ENCODE measurements at regions not wholly inside any gene's neighbourhood (a gene's known extent, or its start where the extent isn't known, plus 50 kb on each side); places are given as distances from the start of the nearest gene placed in this dataset.
"Not testable (repeated sequence)": the region's sequence is repeated elsewhere in the genome, so short reads cannot be mapped to it uniquely, and the experiment has no call there.

DNA sequence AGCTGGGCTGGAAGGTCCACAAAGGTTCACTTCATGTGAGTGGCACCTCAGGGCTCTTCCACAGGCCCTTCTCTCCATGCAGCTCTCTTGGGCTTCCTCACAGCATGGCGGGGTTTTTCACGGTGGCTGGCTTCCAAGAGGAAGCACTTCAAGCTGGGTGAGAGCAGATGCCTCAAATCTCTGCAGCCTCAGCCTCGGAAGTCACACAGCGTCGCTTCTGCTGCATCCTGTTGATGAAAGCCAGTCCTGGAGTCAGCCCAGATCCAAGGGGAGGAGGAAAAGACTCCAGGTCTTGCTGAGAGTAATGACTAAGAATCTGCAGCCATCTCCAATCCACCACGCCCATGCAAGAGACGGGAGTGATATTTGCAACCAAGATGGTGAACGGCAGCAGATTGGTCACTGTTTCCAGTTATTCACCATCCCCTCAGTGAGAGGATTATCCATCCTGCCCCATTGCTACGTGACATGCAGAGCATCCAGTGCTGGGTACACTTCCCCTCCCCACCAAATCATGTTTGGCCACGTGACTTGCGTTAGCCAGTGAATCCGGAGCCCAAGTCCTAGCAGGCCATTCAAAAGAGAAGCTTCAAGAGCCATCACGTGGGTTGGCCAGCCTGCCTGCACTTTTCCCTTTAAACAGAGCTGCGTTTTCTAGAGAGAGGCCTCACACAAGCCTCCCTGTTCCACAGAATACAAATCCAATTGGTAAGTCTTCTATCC is 173.9 kb downstream of the C9orf50 start:
- H3K9me3 ChIP-seq (ENCODE audit: insufficient read depth, low read depth, low read length), result no peaks in the 10 kb centered on the region
- no peak overlapping the region for H3K27ac ChIP-seq (ENCODE audit: low read depth, low read length)
- 78% methylated on average over 14 of the region's 14 CpGs for WGBS
- no peaks in the 10 kb centered on the region for H3K36me3 ChIP-seq (ENCODE audit: insufficient read depth, low read length)
- no peaks in the 10 kb centered on the region for H3K4me1 ChIP-seq (ENCODE audit: insufficient read depth, low read length)
- no peak overlapping the region for H3K9ac ChIP-seq (ENCODE audit: low read depth, low read length)
- H3K4me3 ChIP-seq (ENCODE audit: low read length), result no peak overlapping the region
- H3K27me3 ChIP-seq (ENCODE audit: insufficient read depth, low read length), result peaks cover 8% of the 10 kb centered on the region

DNA sequence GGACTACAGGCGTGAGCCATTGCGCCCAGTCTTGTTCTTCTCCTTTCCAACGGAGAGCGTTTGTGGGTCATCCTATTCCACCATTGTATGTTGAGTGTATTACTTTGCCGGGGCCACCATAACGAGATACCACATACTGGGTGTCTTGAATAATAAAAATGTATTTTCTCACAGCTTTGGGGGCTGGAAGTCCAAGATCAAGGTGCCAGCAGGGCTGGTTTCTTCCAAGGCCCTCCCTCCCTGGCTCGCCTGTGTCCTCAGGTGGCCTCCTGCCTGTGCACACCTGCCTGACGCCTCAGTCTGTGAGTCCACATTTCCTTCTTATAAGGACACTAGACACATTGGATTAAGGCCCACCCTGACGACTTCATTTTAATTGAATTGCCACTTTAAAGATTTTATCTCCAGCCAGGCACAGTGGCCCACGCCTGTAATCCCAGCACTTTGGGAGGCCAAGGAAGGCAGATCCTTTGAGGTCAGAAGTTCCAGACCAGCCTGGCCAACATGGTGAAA is 175.1 kb downstream of the C9orf50 start:
- Histone ChIP-seq H3K27me3 (ENCODE audit: insufficient read depth, low read length) (peaks cover 11% of the 10 kb centered on the region), H3K4me1 (ENCODE audit: insufficient read depth, low read length) (no peaks in the 10 kb centered on the region), H3K36me3 (ENCODE audit: insufficient read depth, low read length) (no peaks in the 10 kb centered on the region), H3K27ac (ENCODE audit: low read depth, low read length) (no peak overlapping the region), H3K9ac (ENCODE audit: low read depth, low read length) (no peak overlapping the region), H3K4me3 (ENCODE audit: low read length) (no peak overlapping the region), H3K9me3 (ENCODE audit: insufficient read depth, low read depth, low read length) (no peaks in the 10 kb centered on the region)
- 97% methylated on average over 10 of the region's 10 CpGs for WGBS

DNA sequence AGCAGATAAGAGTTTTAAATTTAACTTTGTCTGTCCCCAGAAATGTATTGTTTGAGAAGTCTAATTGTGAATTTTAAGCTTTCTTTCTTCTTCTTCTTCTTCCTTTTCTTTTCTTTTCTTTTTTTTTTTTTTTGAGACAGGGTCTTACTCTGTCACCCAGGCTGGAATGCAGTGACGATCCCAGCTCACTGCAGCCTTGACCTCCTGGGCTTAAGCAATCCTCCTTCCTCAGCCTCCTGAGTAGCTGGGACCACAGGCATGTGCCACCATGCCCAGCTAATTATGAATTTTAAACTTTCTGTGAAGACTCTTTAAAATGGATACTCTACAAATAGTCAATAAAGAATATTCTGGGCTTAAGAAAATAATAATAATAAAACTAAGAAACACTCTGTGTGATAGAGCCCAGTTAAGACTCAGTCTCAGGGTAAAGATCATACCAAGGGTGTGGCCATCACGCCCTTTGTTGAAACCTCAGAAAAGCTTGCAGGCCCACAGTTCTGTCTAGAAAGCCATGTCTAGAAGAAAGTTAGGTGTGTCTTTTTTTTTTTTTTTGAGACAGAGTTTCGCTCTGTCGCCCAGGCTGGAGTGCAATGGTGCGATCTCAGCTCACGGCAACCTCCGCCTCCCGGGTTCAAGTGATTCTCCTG is 177.3 kb downstream of the C9orf50 start:
- H3K27me3 ChIP-seq (ENCODE audit: insufficient read depth, low read length), result peaks cover 29% of the 10 kb centered on the region
- H3K4me1 ChIP-seq (ENCODE audit: insufficient read depth, low read length); H3K27ac ChIP-seq (ENCODE audit: low read depth, low read length): not testable (repeated sequence)

DNA sequence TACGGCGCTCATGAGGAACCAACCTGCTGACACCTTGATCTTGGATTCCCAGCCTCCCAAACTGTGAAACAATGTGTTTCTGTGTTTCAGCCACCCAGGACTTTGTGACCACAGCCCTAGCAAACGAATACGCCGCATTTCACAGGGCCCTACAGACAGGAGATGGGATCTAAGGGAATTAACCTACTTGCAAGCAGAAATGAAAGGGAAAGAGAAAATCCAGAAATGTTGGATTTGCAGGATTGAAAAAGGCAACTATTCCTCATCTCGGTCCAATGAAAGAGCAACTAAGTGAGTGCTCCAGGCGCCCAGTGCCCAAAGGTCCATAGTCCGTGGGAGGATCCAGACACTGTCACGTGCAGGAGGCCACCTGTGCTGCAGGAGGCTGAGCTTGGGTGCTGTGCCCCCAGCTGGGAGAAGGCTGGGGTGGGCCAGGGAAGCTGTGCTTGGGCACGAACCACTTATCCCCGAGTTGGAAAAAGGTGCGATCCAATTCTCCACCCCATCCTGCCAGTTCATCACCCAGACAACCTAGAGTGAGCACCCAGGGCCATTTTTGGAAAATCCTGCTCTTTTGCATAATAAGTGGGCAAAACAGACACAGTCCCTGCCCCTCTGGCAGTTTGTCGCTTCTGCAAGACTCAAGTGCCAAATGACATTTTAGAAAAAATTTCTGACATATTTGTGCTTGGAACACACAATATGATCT is 177.9 kb downstream of the C9orf50 start:
- Histone ChIP-seq H3K36me3 (ENCODE audit: insufficient read depth, low read length) (no peaks in the 10 kb centered on the region), H3K4me1 (ENCODE audit: insufficient read depth, low read length) (peaks cover 2% of the 10 kb centered on the region; the same call in 1 of the 2 replicates), H3K9ac (ENCODE audit: low read depth, low read length) (no peak overlapping the region), H3K27ac (ENCODE audit: low read depth, low read length) (no peak overlapping the region), H3K27me3 (ENCODE audit: insufficient read depth, low read length) (peaks cover 36% of the 10 kb centered on the region), H3K4me3 (ENCODE audit: low read length) (no peak overlapping the region), H3K9me3 (ENCODE audit: insufficient read depth, low read depth, low read length) (no peaks in the 10 kb centered on the region; the same call in 1 of the 2 replicates)
- 73% methylated on average over 13 of the region's 13 CpGs for WGBS

More for the DNA sequence above, 177.3 kb downstream of the C9orf50 start:
- H3K4me3 ChIP-seq (ENCODE audit: low read length); H3K9me3 ChIP-seq (ENCODE audit: insufficient read depth, low read depth, low read length); H3K9ac ChIP-seq (ENCODE audit: low read depth, low read length); H3K36me3 ChIP-seq (ENCODE audit: insufficient read depth, low read length): not testable (repeated sequence)
- 94% methylated on average over 8 of the region's 8 CpGs for WGBS

DNA sequence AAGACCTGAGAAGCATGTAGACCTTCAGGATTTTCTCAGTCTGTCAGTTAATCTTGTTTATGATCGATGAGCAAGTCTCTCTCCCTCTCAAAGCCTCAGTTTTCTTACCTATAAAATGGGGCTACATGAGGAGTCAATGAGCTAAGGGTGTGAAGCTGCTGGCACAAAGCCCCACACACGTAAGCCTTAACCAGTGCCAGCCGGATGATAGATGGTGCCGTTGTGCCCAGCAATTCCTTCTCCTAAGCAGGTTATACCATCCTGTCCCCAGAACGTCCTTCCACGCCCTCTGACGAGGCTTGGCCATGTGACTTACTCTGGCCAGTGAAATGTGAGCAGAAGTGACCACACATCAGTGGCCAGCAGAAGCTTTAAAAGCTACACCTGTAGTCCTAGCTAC is 179.0 kb downstream of the C9orf50 start:
- H3K4me3 ChIP-seq (ENCODE audit: low read length), result no peak overlapping the region
- H3K4me1 ChIP-seq (ENCODE audit: insufficient read depth, low read length), result peaks cover 7% of the 10 kb centered on the region
- no peak overlapping the region for H3K9ac ChIP-seq (ENCODE audit: low read depth, low read length)
- H3K27me3 ChIP-seq (ENCODE audit: insufficient read depth, low read length), result peaks cover 47% of the 10 kb centered on the region
- no peaks in the 10 kb centered on the region for H3K36me3 ChIP-seq (ENCODE audit: insufficient read depth, low read length)
- H3K9me3 ChIP-seq (ENCODE audit: insufficient read depth, low read depth, low read length), result no peaks in the 10 kb centered on the region; the same call in 1 of the 2 replicates
- WGBS, result 86% methylated on average over 7 of the region's 7 CpGs
- no peak overlapping the region for H3K27ac ChIP-seq (ENCODE audit: low read depth, low read length)

DNA sequence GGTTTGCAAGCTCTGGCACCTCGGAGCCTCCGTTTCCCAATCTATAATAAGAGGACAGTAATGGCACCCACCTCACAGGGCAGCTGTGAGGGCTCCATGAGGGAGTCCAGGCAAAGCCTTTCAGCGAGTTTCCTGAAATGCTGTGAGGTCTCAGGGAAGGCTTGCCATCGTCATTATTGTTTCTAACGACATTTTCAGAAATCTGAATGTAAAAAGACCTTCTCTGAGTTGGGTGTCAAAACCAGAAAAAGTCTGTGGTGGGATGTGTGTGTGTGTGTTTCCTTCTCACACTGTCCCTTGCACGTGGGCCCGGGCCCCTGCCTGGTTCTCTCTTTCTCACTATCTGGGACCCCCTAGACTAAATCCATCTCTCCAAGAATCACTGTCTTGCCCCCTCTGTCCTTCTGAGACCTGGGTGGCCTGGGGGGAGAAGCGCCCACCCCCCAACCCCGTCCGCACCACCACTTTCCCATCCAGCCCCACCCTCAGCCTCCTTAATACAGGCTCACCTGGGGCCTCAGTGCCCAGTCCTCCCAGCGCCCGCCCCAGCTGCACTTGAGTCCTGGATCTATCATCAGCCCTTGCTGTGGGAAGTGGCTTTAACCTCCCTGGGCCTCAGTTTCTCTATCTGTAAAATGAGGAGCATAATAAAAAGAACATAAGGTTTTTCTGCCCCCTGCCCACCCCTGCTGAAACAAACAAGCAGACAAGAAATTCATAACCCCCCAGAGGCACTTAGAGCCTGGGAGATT is 180.3 kb downstream of the C9orf50 start:
- no peaks in the 10 kb centered on the region for H3K36me3 ChIP-seq (ENCODE audit: insufficient read depth, low read length)
- 76% methylated on average over 12 of the region's 12 CpGs for WGBS
- peaks cover 11% of the 10 kb centered on the region for H3K4me1 ChIP-seq (ENCODE audit: insufficient read depth, low read length)
- H3K9ac ChIP-seq (ENCODE audit: low read depth, low read length), result no peak overlapping the region
- H3K9me3 ChIP-seq (ENCODE audit: insufficient read depth, low read depth, low read length), result no peaks in the 10 kb centered on the region; the same call in 1 of the 2 replicates
- peaks cover 59% of the 10 kb centered on the region for H3K27me3 ChIP-seq (ENCODE audit: insufficient read depth, low read length)
- H3K4me3 ChIP-seq (ENCODE audit: low read length), result no peak overlapping the region
- H3K27ac ChIP-seq (ENCODE audit: low read depth, low read length), result no peak overlapping the region

DNA sequence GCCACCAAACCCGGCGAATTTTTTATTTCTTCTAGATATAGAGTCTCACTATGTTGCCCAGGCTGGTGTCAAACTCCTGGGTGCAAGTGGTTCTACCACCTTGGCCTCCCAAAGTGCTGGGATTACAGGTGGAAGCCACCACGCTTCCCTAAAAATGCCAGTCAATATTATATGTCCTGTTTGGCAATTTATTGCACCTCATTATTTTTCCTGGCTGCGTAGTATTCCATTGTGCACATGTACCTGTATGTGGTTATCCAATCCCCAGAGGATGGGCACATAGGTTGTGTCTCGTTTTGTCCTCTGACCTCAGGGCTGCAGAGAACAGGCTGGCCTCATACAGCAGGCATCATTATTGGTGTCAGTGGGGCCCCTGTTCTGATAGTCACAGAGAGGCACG is 181.7 kb downstream of the C9orf50 start:
- H3K27me3 ChIP-seq (ENCODE audit: insufficient read depth, low read length), result peaks cover 63% of the 10 kb centered on the region
- 80% methylated on average over 6 of the region's 6 CpGs for WGBS

DNA sequence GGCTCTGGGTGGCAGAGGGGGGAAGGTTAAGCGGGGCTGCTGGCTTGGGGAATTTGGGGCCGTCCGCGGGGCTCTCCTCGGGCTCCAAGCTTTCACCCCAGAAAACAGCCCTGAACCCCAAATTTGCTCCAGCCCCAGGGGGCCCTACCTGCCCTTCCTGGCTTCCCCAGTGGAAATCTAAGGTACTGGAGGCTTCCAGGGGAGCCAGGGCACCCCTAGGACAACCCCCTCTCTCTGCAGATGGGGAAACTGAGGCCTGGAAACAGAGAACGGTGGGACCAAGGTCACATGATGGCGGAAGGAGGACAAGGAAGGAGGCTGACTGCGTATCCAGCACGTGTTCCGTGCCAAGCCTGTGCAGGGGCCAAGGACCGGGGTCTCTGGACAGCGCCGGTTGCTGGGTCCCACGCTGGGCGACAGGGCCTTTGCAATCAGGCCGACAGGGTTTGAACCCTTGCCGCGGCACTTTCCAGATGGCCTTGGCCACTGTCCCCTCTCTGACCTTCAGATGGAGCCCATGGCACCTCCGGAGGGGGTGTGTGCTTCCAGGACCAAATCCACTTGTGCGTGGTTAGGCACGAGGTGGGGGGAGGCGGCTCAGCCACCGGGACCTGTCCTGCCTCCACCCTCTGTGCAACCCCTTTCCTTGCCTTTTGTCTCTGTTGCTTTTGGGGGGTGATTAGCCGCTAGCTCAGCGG is 183.1 kb downstream of the C9orf50 start:
- Histone ChIP-seq H3K9me3 (ENCODE audit: insufficient read depth, low read depth, low read length) (no peaks in the 10 kb centered on the region; the same call in 1 of the 2 replicates), H3K9ac (ENCODE audit: low read depth, low read length) (no peak overlapping the region), H3K27ac (ENCODE audit: low read depth, low read length) (no peak overlapping the region; the same call in 1 of the 2 replicates), H3K36me3 (ENCODE audit: insufficient read depth, low read length) (no peaks in the 10 kb centered on the region), H3K4me3 (ENCODE audit: low read length) (peak overlapping the region; percentile 37), H3K27me3 (ENCODE audit: insufficient read depth, low read length) (peaks cover 57% of the 10 kb centered on the region), H3K4me1 (ENCODE audit: insufficient read depth, low read length) (peaks cover 11% of the 10 kb centered on the region)
- 14% methylated on average over 25 of the region's 25 CpGs for WGBS

More for the DNA sequence above, 181.7 kb downstream of the C9orf50 start:
- H3K4me1 ChIP-seq (ENCODE audit: insufficient read depth, low read length), result peaks cover 11% of the 10 kb centered on the region
- no peak overlapping the region for H3K9ac ChIP-seq (ENCODE audit: low read depth, low read length)
- H3K4me3 ChIP-seq (ENCODE audit: low read length), result no peak overlapping the region
- no peaks in the 10 kb centered on the region for H3K36me3 ChIP-seq (ENCODE audit: insufficient read depth, low read length)
- H3K9me3 ChIP-seq (ENCODE audit: insufficient read depth, low read depth, low read length), result no peaks in the 10 kb centered on the region; the same call in 1 of the 2 replicates
- H3K27ac ChIP-seq (ENCODE audit: low read depth, low read length), result no peak overlapping the region

DNA sequence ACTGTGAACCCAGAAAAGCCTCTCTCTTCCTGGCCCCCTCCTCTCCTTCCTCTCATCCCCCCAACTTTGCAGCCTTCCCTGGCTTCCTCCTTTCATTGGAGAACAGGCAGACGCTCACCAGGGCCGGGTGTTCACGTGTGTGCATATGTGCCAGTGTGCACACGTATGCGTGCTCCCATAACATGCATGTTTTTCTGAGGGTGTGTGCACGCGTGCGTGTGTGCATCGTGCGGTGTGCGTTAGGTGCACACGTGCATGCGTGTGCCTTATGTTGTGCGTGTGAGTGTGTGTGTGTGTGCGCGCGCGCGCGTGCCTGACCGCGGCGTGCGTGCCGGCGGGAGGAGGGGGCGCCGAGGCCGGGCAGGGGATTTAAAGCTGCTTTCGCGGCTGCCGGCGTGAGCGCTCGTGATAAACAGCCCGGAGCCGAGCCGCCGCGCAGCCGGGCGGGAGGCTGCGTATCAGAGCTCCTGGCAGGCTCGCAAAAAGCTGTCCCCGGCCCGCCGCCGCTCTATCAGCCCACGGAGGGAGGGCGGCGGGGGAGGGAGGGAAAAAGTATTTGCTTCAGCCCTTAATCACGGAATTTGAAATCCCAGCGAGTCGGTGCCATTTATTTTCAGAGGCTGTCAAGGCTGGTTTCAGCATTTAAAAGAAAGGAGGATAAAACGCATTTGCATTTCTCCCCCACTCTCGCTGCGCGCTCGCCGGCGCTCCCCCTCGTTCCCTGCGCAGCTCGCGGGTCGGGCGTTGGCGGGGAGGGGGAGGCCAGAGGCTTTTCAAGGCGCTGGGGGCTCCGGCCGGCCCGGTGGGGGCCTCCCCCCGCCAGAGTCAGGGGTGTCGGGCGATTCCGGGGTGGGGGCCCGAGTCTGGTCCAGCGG is 183.9 kb downstream of the C9orf50 start:
- Histone ChIP-seq H3K36me3 (ENCODE audit: insufficient read depth, low read length) (no peaks in the 10 kb centered on the region), H3K4me3 (ENCODE audit: low read length) (peak overlapping the region; percentile 37), H3K27me3 (ENCODE audit: insufficient read depth, low read length) (peaks cover 57% of the 10 kb centered on the region), H3K9me3 (ENCODE audit: insufficient read depth, low read depth, low read length) (no peaks in the 10 kb centered on the region; the same call in 1 of the 2 replicates), H3K4me1 (ENCODE audit: insufficient read depth, low read length) (peaks cover 11% of the 10 kb centered on the region), H3K27ac (ENCODE audit: low read depth, low read length) (no peak overlapping the region; the same call in 1 of the 2 replicates), H3K9ac (ENCODE audit: low read depth, low read length) (no peak overlapping the region)
- WGBS, result 4% methylated on average over 78 of the region's 78 CpGs
